Neural progenitor cell (in vitro differentiated cells): ENCODE measurements at regions not wholly inside any gene's neighbourhood (a gene's known extent, or its start where the extent isn't known, plus 50 kb on each side); places are given as distances from the start of the nearest gene placed in this dataset.

ENCODE experiments used
- EZH2 ChIP-seq: fragments of 200-600 bp; sonication (generic); IDR thresholded peaks from 2 replicates; pipeline ENCODE4 v1.6.1; 2017; ENCODE audit warnings: antibody characterized with exemption, mild to moderate bottlenecking, moderate library complexity
- EZH2phosphoT487 ChIP-seq: fragments of 200-600 bp; sonication (generic); IDR thresholded peaks from 2 replicates; pipeline ENCODE4 v1.6.1; 2017; ENCODE audit warnings: antibody characterized with exemption
- TF ChIP-seq, protein P1 (sequence below): fragments of 200-600 bp; sonication (generic); IDR thresholded peaks from 2 replicates; pipeline ENCODE4 v1.5.1; 2017; ENCODE audit warnings: antibody characterized with exemption, mild to moderate bottlenecking

GRCh38 chr6:167651318-167652041 is 175.2 kb upstream of the AFDN start:
- TF ChIP-seq, protein P1, sequence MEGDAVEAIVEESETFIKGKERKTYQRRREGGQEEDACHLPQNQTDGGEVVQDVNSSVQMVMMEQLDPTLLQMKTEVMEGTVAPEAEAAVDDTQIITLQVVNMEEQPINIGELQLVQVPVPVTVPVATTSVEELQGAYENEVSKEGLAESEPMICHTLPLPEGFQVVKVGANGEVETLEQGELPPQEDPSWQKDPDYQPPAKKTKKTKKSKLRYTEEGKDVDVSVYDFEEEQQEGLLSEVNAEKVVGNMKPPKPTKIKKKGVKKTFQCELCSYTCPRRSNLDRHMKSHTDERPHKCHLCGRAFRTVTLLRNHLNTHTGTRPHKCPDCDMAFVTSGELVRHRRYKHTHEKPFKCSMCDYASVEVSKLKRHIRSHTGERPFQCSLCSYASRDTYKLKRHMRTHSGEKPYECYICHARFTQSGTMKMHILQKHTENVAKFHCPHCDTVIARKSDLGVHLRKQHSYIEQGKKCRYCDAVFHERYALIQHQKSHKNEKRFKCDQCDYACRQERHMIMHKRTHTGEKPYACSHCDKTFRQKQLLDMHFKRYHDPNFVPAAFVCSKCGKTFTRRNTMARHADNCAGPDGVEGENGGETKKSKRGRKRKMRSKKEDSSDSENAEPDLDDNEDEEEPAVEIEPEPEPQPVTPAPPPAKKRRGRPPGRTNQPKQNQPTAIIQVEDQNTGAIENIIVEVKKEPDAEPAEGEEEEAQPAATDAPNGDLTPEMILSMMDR, result no peak
- TF ChIP-seq EZH2 (no peak), EZH2phosphoT487 (no peak)
